GM12878 (cell line): ENCODE measurements at regions not wholly inside any gene's neighbourhood (a gene's known extent, or its start where the extent isn't known, plus 50 kb on each side); places are given as distances from the start of the nearest gene placed in this dataset.

Source experiments
- ATAC-seq: fragments of 200-7000 bp; cut with Tn5 transposase; 3 replicates; pipeline ENCODE4 v1.9.1; 2020; ENCODE audit warnings: mild to moderate bottlenecking, moderate library complexity
- BruUV-seq: library from RNA; stranded (reverse); fragments of 400-500 nt; replicated peaks from 2 replicates; lab custom pipeline; 2021; lab: Mats Ljungman, UMichigan
- CTCF ChIA-PET: fragments of 300-600 bp; sonication (Branson Sonifier 250); formaldehyde crosslinking; extraction: SDS; loops from one replicate; lab custom pipeline; 2021; ENCODE audit warnings: inconsistent platforms; lab: Yijun Ruan, JAX
- POLR2A ChIA-PET: fragments of 350-600 bp; formaldehyde crosslinking; extraction: SDS; loops from one replicate; lab custom pipeline; 2021; ENCODE audit warnings: inconsistent platforms; lab: Charles Lee
- RAD21 ChIA-PET: fragments of 300-600 bp; sonication (Branson Sonifier 250); formaldehyde crosslinking; loops from one replicate; lab custom pipeline; 2023; ENCODE audit warnings: antibody characterized with exemption; ENCODE audit not compliant: unreplicated experiment; lab: Charles Lee
- SMC1A ChIA-PET: fragments of 300-600 bp; sonication (Branson Sonifier 250); formaldehyde crosslinking; loops from one replicate; lab custom pipeline; 2023; ENCODE audit not compliant: unreplicated experiment, uncharacterized antibody; lab: Charles Lee
- DNase-seq: peaks from one replicate; pipeline ENCODE4 v3.0.0-alpha.2; 2011; ENCODE audit warnings: low read depth, low spot score
- FAIRE-seq: peaks from 3 replicates; lab custom pipeline; 2011; peaks lifted over from hg19 to GRCh38; lab: Jason Lieb, UNC
- H2AFZ ChIP-seq: 2 replicates; pipeline ENCODE4 v1.6.0; 2011; ENCODE audit warnings: low read depth, low read length, control low read depth; ENCODE audit not compliant: control insufficient read depth
- H3K27ac ChIP-seq: 2 replicates; pipeline ENCODE4 v1.5.1; 2011; ENCODE audit warnings: control low read depth; ENCODE audit not compliant: control insufficient read depth, insufficient read depth
- H3K27me3 ChIP-seq, 2 experiments: replicated peaks in 1 of 2; 2 replicates each; pipeline versions ENCODE4 v1.6.0 to v1.6.1; 2011; ENCODE audit warnings: low read length in 1 of 2; ENCODE audit not compliant: control insufficient read depth in 2 of 2, insufficient read depth in 2 of 2
- H3K36me3 ChIP-seq, 2 experiments: 2 replicates each; pipeline ENCODE4 v1.5.1; 2011; ENCODE audit warnings: low read length in 1 of 2; ENCODE audit not compliant: control insufficient read depth in 2 of 2, insufficient read depth in 2 of 2
- H3K4me1 ChIP-seq: 2 replicates; pipeline ENCODE4 v1.6.1; 2011; ENCODE audit warnings: mild to moderate bottlenecking, low read length, moderate library complexity, mixed read lengths; ENCODE audit not compliant: control insufficient read depth, insufficient read depth
- H3K4me2 ChIP-seq: 2 replicates; pipeline ENCODE4 v1.6.0; 2011; ENCODE audit warnings: control low read depth; ENCODE audit not compliant: control insufficient read depth, insufficient read depth
- H3K4me3 ChIP-seq: fragments of 200-600 bp; sonication (generic); 2 replicates; pipeline ENCODE4 v1.5.1; 2016
- H3K79me2 ChIP-seq: 2 replicates; pipeline ENCODE4 v1.6.0; 2011; ENCODE audit warnings: low read length; ENCODE audit not compliant: control insufficient read depth, insufficient read depth
- H3K9ac ChIP-seq: 2 replicates; pipeline ENCODE4 v1.8.0; 2011; ENCODE audit warnings: low read length, control low read depth, mixed read lengths; ENCODE audit not compliant: control insufficient read depth, insufficient read depth
- H3K9me3 ChIP-seq: replicated peaks from 3 replicates; pipeline ENCODE4 v1.5.1; 2011; ENCODE audit warnings: mild to moderate bottlenecking, low read length; ENCODE audit not compliant: control insufficient read depth, insufficient read depth
- H4K20me1 ChIP-seq: 2 replicates; pipeline ENCODE4 v1.6.0; 2011; ENCODE audit not compliant: control insufficient read depth, insufficient read depth
- ASH2L ChIP-seq: fragments of 300-600, 200-600 bp; sonication (generic); IDR thresholded peaks from 2 replicates; pipeline ENCODE4 v1.6.1; 2017; ENCODE audit warnings: low read depth, mild to moderate bottlenecking, borderline replicate concordance
- BHLHE40 ChIP-seq, 2 experiments: fragments of 450-650 bp in 1 of 2; IDR thresholded peaks; 2 replicates each; pipeline ENCODE4 v1.6.1; 2011 to 2017; ENCODE audit warnings: low read depth in 2 of 2, borderline replicate concordance in 1 of 2, improper control_type of control experiment in 1 of 2, low read length in 1 of 2, mild to moderate bottlenecking in 1 of 2
- CBFB ChIP-seq: IDR thresholded peaks from 2 replicates; pipeline ENCODE4 v1.6.1; 2016; ENCODE audit warnings: antibody characterized with exemption, low read depth
- CBX3 ChIP-seq: fragments of 200-600 bp; sonication (generic); IDR thresholded peaks from 2 replicates; pipeline ENCODE4 v1.6.1; 2016; ENCODE audit warnings: low read depth, borderline replicate concordance
- DPF2 ChIP-seq: fragments of 450-650 bp; IDR thresholded peaks from 2 replicates; pipeline ENCODE4 v1.6.1; 2017; ENCODE audit warnings: mild to moderate bottlenecking
- E4F1 ChIP-seq: fragments of 450-650 bp; IDR thresholded peaks from 2 replicates; pipeline ENCODE4 v1.6.1; 2018; ENCODE audit warnings: borderline replicate concordance, mild to moderate bottlenecking; ENCODE audit not compliant: partially characterized antibody
- ETV6 ChIP-seq, 2 experiments: fragments of 450-650 bp in 1 of 2; IDR thresholded peaks in 1 of 2; conservative IDR thresholded peaks in 1 of 2; 2 replicates each; pipeline ENCODE4 v1.6.1; 2014; ENCODE audit warnings: antibody characterized with exemption in 1 of 2, borderline replicate concordance in 1 of 2, low read depth in 1 of 2, mild to moderate bottlenecking in 1 of 2, moderate library complexity in 1 of 2
- GABPA ChIP-seq: IDR thresholded peaks from 2 replicates; pipeline ENCODE4 v1.6.1; 2014; ENCODE audit warnings: antibody characterized with exemption, low read depth, mild to moderate bottlenecking, inconsistent platforms
- IRF3 ChIP-seq: fragments of 450-650 bp; IDR thresholded peaks from 2 replicates; pipeline ENCODE4 v1.6.1; 2014; ENCODE audit warnings: mild to moderate bottlenecking
- IRF5 ChIP-seq: fragments of 450-650 bp; IDR thresholded peaks from 2 replicates; pipeline ENCODE4 v1.6.1; 2017; ENCODE audit warnings: borderline replicate concordance
- MEF2B ChIP-seq: fragments of 450-650 bp; IDR thresholded peaks from 2 replicates; pipeline ENCODE4 v1.6.1; 2018; ENCODE audit warnings: mild to moderate bottlenecking, moderate library complexity; ENCODE audit not compliant: partially characterized antibody, poor library complexity, severe bottlenecking
- NR2C2 ChIP-seq: IDR thresholded peaks from 2 replicates; pipeline ENCODE4 v1.6.1; 2011; ENCODE audit warnings: borderline replicate concordance, low read depth; ENCODE audit not compliant: control insufficient read depth, insufficient read length
- RB1 ChIP-seq: fragments of 450-650 bp; formaldehyde crosslinking; IDR thresholded peaks from 2 replicates; pipeline ENCODE4 v1.6.1; 2017; ENCODE audit warnings: mild to moderate bottlenecking, borderline replicate concordance
- SIX5 ChIP-seq: IDR thresholded peaks from 2 replicates; pipeline ENCODE4 v1.6.1; 2011; ENCODE audit warnings: mild to moderate bottlenecking, low read depth, low read length, moderate library complexity; ENCODE audit not compliant: severe bottlenecking
- SKIL ChIP-seq: fragments of 450-650 bp; IDR thresholded peaks from 2 replicates; pipeline ENCODE4 v1.6.1; 2017; ENCODE audit warnings: mild to moderate bottlenecking, low read depth, inconsistent platforms; ENCODE audit not compliant: poor library complexity, severe bottlenecking
- STAT1 ChIP-seq: fragments of 450-650 bp; conservative IDR thresholded peaks from 2 replicates; pipeline ENCODE4 v1.6.1; 2014; ENCODE audit warnings: antibody characterized with exemption, mild to moderate bottlenecking
- STAT3 ChIP-seq: IDR thresholded peaks from 2 replicates; pipeline ENCODE4 v1.6.1; 2011; ENCODE audit warnings: low read depth, low read length, improper control_type of control experiment
- TBL1XR1 ChIP-seq: IDR thresholded peaks from 2 replicates; pipeline ENCODE4 v1.6.1; 2012; ENCODE audit warnings: low read depth, low read length, improper control_type of control experiment
- ZNF217 ChIP-seq: fragments of 450-650 bp; IDR thresholded peaks from 2 replicates; pipeline ENCODE4 v1.6.1; 2017; ENCODE audit warnings: antibody characterized with exemption, mild to moderate bottlenecking
- WGBS: methylation state at CpG from one replicate; pipeline ENCODE4 v1.1.6; 2016; ENCODE audit warnings: low lambda C conversion rate; ENCODE audit not compliant: insufficient replicate concordance, insufficient coverage; ENCODE audit errors: missing lambda C conversion rate; 5-methylcytosine and 5-hydroxymethylcytosine counted together
- in situ Hi-C: fragments of 300-500 bp; cut with MboI; formaldehyde crosslinking; loops from 9 replicates; pipeline ENCODE4 v1.14.3; 2018; ENCODE audit warnings: mixed read lengths
- intact Hi-C: fragments of 100-400 bp; cut with micrococcal nuclease; formaldehyde crosslinking; loops from one replicate; pipeline ENCODE4 v1.14.2; 2022; ENCODE audit not compliant: unreplicated experiment

- Histone ChIP-seq H3K27me3 (no peaks in the 10 kb centered on the region), H3K79me2 (no peaks in the 10 kb centered on the region), H3K9ac (no peak overlapping the region), H2AFZ (no peak overlapping the region), H3K36me3 (no peaks in the 10 kb centered on the region), H3K9me3 (no peaks in the 10 kb centered on the region; the same call in 2 of the 3 replicates), H4K20me1 (no peaks in the 10 kb centered on the region), H3K4me3 (no peak overlapping the region), H3K4me1 (no peaks in the 10 kb centered on the region), H3K27ac (no peak overlapping the region), H3K4me2 (no peak overlapping the region)
- FAIRE-seq, result no peak
- ChIA-PET POLR2A (no interaction called here), CTCF (no interaction called here), RAD21 (no interaction called here), SMC1A (no interaction called here)
- ATAC-seq, result no peak
- no TSS peak for BruUV-seq
- intact Hi-C loops, result no loop called here
- in situ Hi-C loops, result no loop called here
- TF ChIP-seq E4F1 (no peak), IRF3 (no peak), SIX5 (no peak), STAT1 (no peak), ETV6 (conservative IDR thresholded peaks at IDR 0.05 in 1 of 2, IDR thresholded peaks at IDR 0.05 in 1 of 2; ENCODE audit: borderline replicate concordance in 1 of 2, low read depth in 1 of 2) (no peak), BHLHE40 (IDR thresholded peaks at IDR 0.05; ENCODE audit: borderline replicate concordance in 1 of 2, low read depth in 2 of 2, low read length in 1 of 2) (no peak), NR2C2 (no peak), SKIL (no peak), DPF2 (no peak), CBX3 (no peak), ASH2L (no peak), TBL1XR1 (no peak), RB1 (no peak), IRF5 (no peak), MEF2B (no peak), GABPA (no peak), STAT3 (no peak), CBFB (no peak), ZNF217 (no peak)
- WGBS, result 19% methylated on average over 3 of the region's 3 CpGs
- DNase-seq, result no peak
These were observed 156.7 kb upstream of the PLET1 start for GRCh38 chr11:112417339-112417738.
